ELR (cell line): ENCODE measurements at regions not wholly inside any gene's neighbourhood (a gene's known extent, or its start where the extent isn't known, plus 50 kb on each side); places are given as distances from the start of the nearest gene placed in this dataset.

Experiments
- DNase-seq: peaks from one replicate; pipeline ENCODE4 v3.0.0-alpha.2; 2015; ENCODE audit warnings: low read depth

GRCh38 chr6:124877468-124877867, 84.8 kb upstream of the RNF217 start:
- DNase-seq: no peak

GRCh38 chr6:124879110-124879991, 82.9 kb upstream of the RNF217 start:
- DNase-seq: no peak

GRCh38 chr6:124879992-124880355, 82.3 kb upstream of the RNF217 start:
- DNase-seq: no peak

- peak; percentile 61 for DNase-seq
These were observed 80.2 kb upstream of the RNF217 start for GRCh38 chr6:124881898-124882578.

DNA sequence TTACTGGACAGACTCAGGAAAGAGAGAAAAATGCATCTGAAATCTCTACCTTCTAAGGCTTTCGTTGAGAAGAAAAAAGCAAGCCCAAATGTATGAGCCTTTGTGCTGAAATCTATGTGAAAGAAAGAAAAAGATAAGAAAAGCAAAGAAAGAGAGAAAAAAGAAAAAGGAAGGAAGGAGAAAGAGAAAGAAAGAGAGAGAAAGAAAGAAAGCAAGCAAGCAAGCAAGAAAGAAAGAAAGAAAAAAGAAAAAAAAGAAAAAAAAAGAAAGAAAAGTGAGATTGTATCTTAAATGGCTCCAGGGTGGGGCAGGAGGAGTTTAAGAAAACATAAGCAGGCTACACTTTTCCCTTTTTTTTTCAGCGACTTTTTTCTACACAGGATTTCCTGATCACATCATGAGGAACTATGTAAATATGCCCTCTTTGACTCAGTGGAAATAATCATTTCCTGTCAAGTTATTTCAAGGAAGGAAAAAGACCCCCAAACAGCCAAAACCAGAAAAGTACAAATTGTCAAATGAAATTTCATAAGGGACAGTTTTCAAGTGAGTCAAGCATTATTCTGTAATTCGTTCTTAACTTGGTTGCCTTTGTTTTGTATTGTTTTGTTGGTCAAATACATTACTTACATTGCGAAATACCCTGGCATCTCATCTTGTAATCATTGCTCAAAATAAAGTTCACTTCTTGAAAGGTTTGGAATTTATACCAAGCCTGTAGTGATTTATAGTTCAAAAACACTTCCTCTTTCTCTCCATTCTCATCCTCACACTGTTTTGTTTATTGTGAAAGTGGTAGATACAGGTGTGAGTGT, 79.5 kb upstream of the RNF217 start:
- DNase-seq: peak; percentile 71

- peak; percentile 15 for DNase-seq
These were observed 77.1 kb upstream of the RNF217 start for GRCh38 chr6:124885171-124885570.

GRCh38 chr6:124887872-124888580, 74.2 kb upstream of the RNF217 start:
- DNase-seq: no peak

GRCh38 chr6:124888581-124889371, 73.5 kb upstream of the RNF217 start:
- no peak for DNase-seq

DNA sequence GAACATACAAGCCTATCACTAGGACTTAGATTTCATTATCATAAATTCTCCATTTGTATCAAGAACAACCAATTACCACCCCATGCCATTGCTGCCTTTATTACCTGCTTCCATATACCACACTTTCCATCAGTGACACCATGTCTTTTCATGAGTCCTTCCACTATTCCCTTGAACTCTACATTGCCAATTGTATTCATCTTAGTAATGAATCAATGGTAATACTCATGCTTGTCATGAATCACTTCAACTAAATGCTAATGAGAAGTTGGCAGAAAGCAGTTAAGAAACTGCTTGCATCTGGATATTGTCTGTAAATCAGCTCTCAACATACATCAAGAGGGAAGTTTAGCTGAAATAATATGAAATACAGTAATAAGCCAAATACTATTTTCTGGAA, 61.2 kb upstream of the RNF217 start:
- DNase-seq: peak; percentile 10

DNA sequence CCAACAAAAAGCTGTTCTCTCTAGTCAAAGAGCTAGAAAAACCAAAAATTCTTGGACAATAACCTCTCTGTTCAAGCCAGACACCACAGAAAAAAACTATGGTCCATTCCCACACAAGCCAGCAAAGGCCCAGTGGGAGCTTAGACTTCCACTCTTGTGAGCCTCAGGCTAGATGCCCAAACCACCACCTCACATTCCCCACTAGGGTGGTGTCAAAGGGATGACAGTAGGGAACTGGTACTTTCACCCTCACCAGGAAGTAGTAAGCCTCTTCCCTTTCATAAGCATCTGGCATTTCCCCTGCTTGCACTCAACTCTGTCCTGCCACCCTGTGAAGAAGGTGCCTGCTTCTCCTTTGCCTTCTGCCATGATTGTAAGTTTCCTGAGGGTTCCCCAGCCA, 58.4 kb upstream of the RNF217 start:
- no peak for DNase-seq

DNA sequence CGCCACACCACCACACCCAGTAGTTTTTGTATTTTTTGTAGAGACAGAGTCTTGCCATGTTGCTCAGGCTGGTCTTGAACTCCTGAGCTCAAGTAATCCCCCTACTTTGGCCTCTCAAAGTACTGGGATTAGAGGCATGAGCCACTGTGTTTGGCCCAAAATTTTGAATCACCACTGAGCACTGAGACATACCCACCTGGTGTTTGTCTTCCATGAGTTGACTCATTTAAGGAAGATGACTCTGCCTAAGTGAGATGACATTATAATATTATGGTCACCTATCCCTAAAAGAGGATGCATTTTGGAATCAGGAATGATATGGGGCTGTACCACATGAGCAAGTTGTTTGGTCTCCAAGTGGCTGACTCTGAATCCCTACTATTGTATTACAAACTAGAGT, 54.6 kb upstream of the RNF217 start:
- no peak for DNase-seq
